Activated T-helper 1 cell treated with anti-CD3 and anti-CD28 coated beads, Interleukin-2, amount 50 U/mL, for 16 hours (primary cell): ENCODE measurements at regions not wholly inside any gene's neighbourhood (a gene's known extent, or its start where the extent isn't known, plus 50 kb on each side); places are given as distances from the start of the nearest gene placed in this dataset.

ENCODE experiments used
- DNase-seq, 2 donors: peaks; one replicate each; pipeline ENCODE4 v3.0.0-alpha.2; 2020; ENCODE audit warnings: low read depth in 1 of 2, low spot score in 1 of 2

- DNase-seq = no peak
Observed at GRCh38 chr1:29865051-29865450, 628.7 kb downstream of the PTPRU start.

GRCh38 chr1:29864431-29865022, 628.2 kb downstream of the PTPRU start:
- DNase-seq = no peak

- no peak for DNase-seq
Observed at GRCh38 chr1:29861922-29862321, 625.6 kb downstream of the PTPRU start.

GRCh38 chr1:29861446-29861845, 625.1 kb downstream of the PTPRU start:
- DNase-seq = no peak

- no peak for DNase-seq
Observed at GRCh38 chr1:29860681-29861080, 624.4 kb downstream of the PTPRU start.

- no peak for DNase-seq
Observed at GRCh38 chr1:29860056-29860455, 623.7 kb downstream of the PTPRU start.

- DNase-seq = no peak
Observed at GRCh38 chr1:29859126-29859525, 622.8 kb downstream of the PTPRU start.

GRCh38 chr1:29858646-29859045, 622.3 kb downstream of the PTPRU start:
- no peak for DNase-seq

- no peak for DNase-seq
Observed at GRCh38 chr1:29856340-29857114, 620.2 kb downstream of the PTPRU start.

GRCh38 chr1:29855561-29856160, 619.3 kb downstream of the PTPRU start:
- DNase-seq = no peak

GRCh38 chr1:29854700-29855276, 618.5 kb downstream of the PTPRU start:
- no peak for DNase-seq

GRCh38 chr1:29853716-29854330, 617.5 kb downstream of the PTPRU start:
- DNase-seq = no peak

GRCh38 chr1:29852248-29852647, 615.9 kb downstream of the PTPRU start:
- DNase-seq = no peak

- no peak for DNase-seq
Observed at GRCh38 chr1:29851691-29852090, 615.4 kb downstream of the PTPRU start.

GRCh38 chr1:29849991-29850757, 613.9 kb downstream of the PTPRU start:
- DNase-seq = no peak

- no peak for DNase-seq
Observed at GRCh38 chr1:29849038-29849750, 612.9 kb downstream of the PTPRU start.

GRCh38 chr1:29845910-29846309, 609.6 kb downstream of the PTPRU start:
- no peak for DNase-seq

GRCh38 chr1:29842130-29842529, 605.8 kb downstream of the PTPRU start:
- DNase-seq = no peak

GRCh38 chr1:29839726-29840125, 603.4 kb downstream of the PTPRU start:
- DNase-seq = no peak

- no peak for DNase-seq
Observed at GRCh38 chr1:29838738-29839320, 602.5 kb downstream of the PTPRU start.
